HUES6 (cell line): ENCODE measurements at regions not wholly inside any gene's neighbourhood (a gene's known extent, or its start where the extent isn't known, plus 50 kb on each side); places are given as distances from the start of the nearest gene placed in this dataset.
"Not testable (repeated sequence)": the region's sequence is repeated elsewhere in the genome, so short reads cannot be mapped to it uniquely, and the experiment has no call there.

Source experiments
- H3K27ac ChIP-seq: 2 replicates; pipeline ENCODE4 v1.7.0; 2013; ENCODE audit warnings: low read depth, mild to moderate bottlenecking, low read length, inconsistent platforms
- H3K27me3 ChIP-seq: 2 replicates; pipeline ENCODE4 v1.6.1; 2013; ENCODE audit warnings: low read length; ENCODE audit not compliant: control insufficient read depth, insufficient read depth
- H3K36me3 ChIP-seq: 2 replicates; pipeline ENCODE4 v1.6.1; 2013; ENCODE audit warnings: low read length; ENCODE audit not compliant: control insufficient read depth, insufficient read depth
- H3K4me1 ChIP-seq: 2 replicates; pipeline ENCODE4 v1.6.1; 2013; ENCODE audit warnings: low read length; ENCODE audit not compliant: control insufficient read depth, insufficient read depth
- H3K4me3 ChIP-seq: 2 replicates; pipeline ENCODE4 v1.5.1; 2013; ENCODE audit warnings: low read depth, low read length
- H3K9ac ChIP-seq: one replicate; pipeline ENCODE4 v1.6.1; 2013; ENCODE audit warnings: mild to moderate bottlenecking, low read length
- H3K9me3 ChIP-seq: 2 replicates; pipeline ENCODE4 v1.6.1; 2013; ENCODE audit warnings: low read depth, low read length; ENCODE audit not compliant: control insufficient read depth, insufficient read depth

GRCh38 chr16:25539767-25540166 lies 152.0 kb upstream of the HS3ST4 start:
- not testable (repeated sequence) for H3K27ac ChIP-seq, H3K27me3 ChIP-seq, H3K9me3 ChIP-seq, H3K4me1 ChIP-seq, H3K36me3 ChIP-seq, H3K4me3 ChIP-seq, H3K9ac ChIP-seq

- Histone ChIP-seq H3K27ac (no peak overlapping the region), H3K4me3 (no peak overlapping the region), H3K9ac (no peak overlapping the region), H3K9me3 (no peaks in the 10 kb centered on the region), H3K27me3 (no peaks in the 10 kb centered on the region), H3K36me3 (no peaks in the 10 kb centered on the region), H3K4me1 (peaks cover 6% of the 10 kb centered on the region; the same call in 1 of the 2 replicates)
Observed at GRCh38 chr16:25523183-25523582, 168.6 kb upstream of the HS3ST4 start.

- H3K9me3 ChIP-seq = no peaks in the 10 kb centered on the region
- no peak overlapping the region for H3K9ac ChIP-seq
- H3K27me3 ChIP-seq = no peaks in the 10 kb centered on the region
- no peak overlapping the region for H3K27ac ChIP-seq
- H3K36me3 ChIP-seq = no peaks in the 10 kb centered on the region
- H3K4me3 ChIP-seq = no peak overlapping the region
- no peaks in the 10 kb centered on the region for H3K4me1 ChIP-seq
Observed at GRCh38 chr16:25512041-25512440, 179.7 kb upstream of the HS3ST4 start.

GRCh38 chr16:25509456-25509855 lies 182.3 kb upstream of the HS3ST4 start:
- no peaks in the 10 kb centered on the region for H3K4me1 ChIP-seq
- H3K9me3 ChIP-seq = no peaks in the 10 kb centered on the region
- H3K9ac ChIP-seq = no peak overlapping the region
- H3K36me3 ChIP-seq = no peaks in the 10 kb centered on the region
- no peak overlapping the region for H3K27ac ChIP-seq
- H3K27me3 ChIP-seq = no peaks in the 10 kb centered on the region
- no peak overlapping the region for H3K4me3 ChIP-seq

- Histone ChIP-seq H3K36me3 (no peaks in the 10 kb centered on the region), H3K4me3 (no peak overlapping the region), H3K9me3 (no peaks in the 10 kb centered on the region), H3K9ac (no peak overlapping the region), H3K27me3 (no peaks in the 10 kb centered on the region), H3K4me1 (no peaks in the 10 kb centered on the region), H3K27ac (no peak overlapping the region)
Observed at GRCh38 chr16:25501530-25502255, 190.1 kb upstream of the HS3ST4 start.

GRCh38 chr16:25494292-25494691 lies 197.5 kb upstream of the HS3ST4 start:
- no peaks in the 10 kb centered on the region for H3K36me3 ChIP-seq
- H3K4me1 ChIP-seq = no peaks in the 10 kb centered on the region
- H3K9ac ChIP-seq = no peak overlapping the region
- H3K27me3 ChIP-seq = no peaks in the 10 kb centered on the region
- no peak overlapping the region for H3K4me3 ChIP-seq
- H3K9me3 ChIP-seq = no peaks in the 10 kb centered on the region
- H3K27ac ChIP-seq = no peak overlapping the region

GRCh38 chr16:25493136-25493811 lies 198.5 kb upstream of the HS3ST4 start:
- no peaks in the 10 kb centered on the region for H3K9me3 ChIP-seq
- no peak overlapping the region for H3K4me3 ChIP-seq
- H3K27me3 ChIP-seq = no peaks in the 10 kb centered on the region
- no peaks in the 10 kb centered on the region for H3K36me3 ChIP-seq
- no peaks in the 10 kb centered on the region for H3K4me1 ChIP-seq
- H3K9ac ChIP-seq = no peak overlapping the region
- no peak overlapping the region for H3K27ac ChIP-seq

- no peaks in the 10 kb centered on the region for H3K9me3 ChIP-seq
- no peak overlapping the region for H3K9ac ChIP-seq
- H3K4me3 ChIP-seq = no peak overlapping the region
- no peaks in the 10 kb centered on the region for H3K4me1 ChIP-seq
- H3K27me3 ChIP-seq = no peaks in the 10 kb centered on the region
- no peak overlapping the region for H3K27ac ChIP-seq
- no peaks in the 10 kb centered on the region for H3K36me3 ChIP-seq
Observed at GRCh38 chr16:25488435-25488834, 203.3 kb upstream of the HS3ST4 start.

GRCh38 chr16:25487888-25488287 lies 203.9 kb upstream of the HS3ST4 start:
- H3K27ac ChIP-seq = no peak overlapping the region
- H3K4me1 ChIP-seq = no peaks in the 10 kb centered on the region
- H3K9ac ChIP-seq = no peak overlapping the region
- H3K27me3 ChIP-seq = no peaks in the 10 kb centered on the region
- no peak overlapping the region for H3K4me3 ChIP-seq
- no peaks in the 10 kb centered on the region for H3K36me3 ChIP-seq
- no peaks in the 10 kb centered on the region for H3K9me3 ChIP-seq

GRCh38 chr16:25481636-25482035 lies 210.1 kb upstream of the HS3ST4 start:
- Histone ChIP-seq H3K27me3 (no peaks in the 10 kb centered on the region), H3K9me3 (no peaks in the 10 kb centered on the region), H3K9ac (peak overlapping the region; percentile 14), H3K4me3 (no peak overlapping the region), H3K36me3 (no peaks in the 10 kb centered on the region), H3K27ac (no peak overlapping the region; the same call in 1 of the 2 replicates), H3K4me1 (peaks cover 12% of the 10 kb centered on the region; the same call in 1 of the 2 replicates)

- peaks cover 12% of the 10 kb centered on the region; the same call in 1 of the 2 replicates for H3K4me1 ChIP-seq
- H3K27ac ChIP-seq = no peak overlapping the region
- no peaks in the 10 kb centered on the region for H3K27me3 ChIP-seq
- H3K4me3 ChIP-seq = no peak overlapping the region
- H3K9ac ChIP-seq = no peak overlapping the region
- H3K9me3 ChIP-seq = no peaks in the 10 kb centered on the region
- no peaks in the 10 kb centered on the region for H3K36me3 ChIP-seq
Observed at GRCh38 chr16:25478476-25478875, 213.3 kb upstream of the HS3ST4 start.
